ENCODE measurements at regions not wholly inside any gene's neighbourhood (a gene's known extent, or its start where the extent isn't known, plus 50 kb on each side); places are given as distances from the start of the nearest gene placed in this dataset.

- ChIA-PET POLR2A (no interaction called here), CTCF (no interaction called here)
These were observed 64.4 kb upstream of the FZD10 start for GRCh38 chr12:130097798-130098255.

GRCh38 chr12:130098301-130099005 lies 63.8 kb upstream of the FZD10 start:
- POLR2A ChIA-PET = no interaction called here
- CTCF ChIA-PET = no interaction called here

GRCh38 chr12:130100634-130101362 lies 61.5 kb upstream of the FZD10 start:
- POLR2A ChIA-PET = no interaction called here

GRCh38 chr12:130101370-130101769 lies 60.9 kb upstream of the FZD10 start:
- ChIA-PET CTCF (no interaction called here), POLR2A (no interaction called here)

More at GRCh38 chr12:130100634-130101362, 61.5 kb upstream of the FZD10 start:
- CTCF ChIA-PET = no interaction called here

- CTCF ChIA-PET = no interaction called here
These were observed 60.0 kb upstream of the FZD10 start for GRCh38 chr12:130102266-130102665.

GRCh38 chr12:130104571-130105106 lies 57.6 kb upstream of the FZD10 start:
- CTCF ChIA-PET = interaction anchor here (0.7 kb wide), 1 partner anchor 200 kb away, joined by 3 read pairs; no protein-coding TSS in a partner anchor

More at GRCh38 chr12:130102266-130102665, 60.0 kb upstream of the FZD10 start:
- POLR2A ChIA-PET = no interaction called here

GRCh38 chr12:130109062-130109945 lies 53.0 kb upstream of the FZD10 start:
- POLR2A ChIA-PET = no interaction called here
- CTCF ChIA-PET = no interaction called here

More at GRCh38 chr12:130104571-130105106, 57.6 kb upstream of the FZD10 start:
- POLR2A ChIA-PET = no interaction called here

- ChIA-PET CTCF (no interaction called here), POLR2A (no interaction called here)
These were observed 51.4 kb upstream of the FZD10 start for GRCh38 chr12:130110914-130111313.

GRCh38 chr12:130111965-130112496 lies 50.2 kb upstream of the FZD10 start:
- ChIA-PET CTCF (no interaction called here), POLR2A (no interaction called here)

Data from activated CD8-positive, alpha-beta memory T cell treated with anti-CD3 and anti-CD28 coated beads for 36 hours (primary cell).